Activated CD8-positive, alpha-beta memory T cell treated with anti-CD3 and anti-CD28 coated beads, Interleukin-2, amount 50 U/mL, for 48 hours (primary cell): ENCODE measurements at regions not wholly inside any gene's neighbourhood (a gene's known extent, or its start where the extent isn't known, plus 50 kb on each side); places are given as distances from the start of the nearest gene placed in this dataset.
"Not testable (repeated sequence)": the region's sequence is repeated elsewhere in the genome, so short reads cannot be mapped to it uniquely, and the experiment has no call there.

Source experiments
- DNase-seq: peaks from one replicate; pipeline ENCODE4 v3.0.0-alpha.2; 2020

DNA sequence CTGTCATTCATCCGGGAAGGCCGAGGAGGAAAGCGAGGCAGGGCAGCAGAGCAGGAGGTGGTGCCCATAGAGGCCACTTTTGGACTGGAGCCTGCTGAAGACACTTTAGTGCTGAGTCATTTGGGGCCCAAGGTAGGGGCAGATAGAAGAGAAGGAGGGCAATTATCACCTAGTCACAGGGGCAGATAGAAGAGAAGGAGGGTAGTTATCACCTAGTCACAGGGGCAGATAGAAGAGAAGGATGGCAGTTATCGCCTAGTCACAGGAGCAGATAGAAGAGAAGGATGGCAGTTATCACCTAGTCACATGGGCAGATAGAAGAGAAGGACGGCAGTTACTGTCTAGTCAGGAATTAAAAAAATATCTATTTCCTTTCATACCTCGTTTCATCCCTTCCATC lies 1372.6 kb downstream of the FOXD4L5 start:
- not testable (repeated sequence) for DNase-seq

- DNase-seq = not testable (repeated sequence)
These were observed 1375.9 kb downstream of the FOXD4L5 start for GRCh38 chr9:63909076-63909475.

- not testable (repeated sequence) for DNase-seq
These were observed 1385.3 kb downstream of the FOXD4L5 start for GRCh38 chr9:63899637-63900190.

DNA sequence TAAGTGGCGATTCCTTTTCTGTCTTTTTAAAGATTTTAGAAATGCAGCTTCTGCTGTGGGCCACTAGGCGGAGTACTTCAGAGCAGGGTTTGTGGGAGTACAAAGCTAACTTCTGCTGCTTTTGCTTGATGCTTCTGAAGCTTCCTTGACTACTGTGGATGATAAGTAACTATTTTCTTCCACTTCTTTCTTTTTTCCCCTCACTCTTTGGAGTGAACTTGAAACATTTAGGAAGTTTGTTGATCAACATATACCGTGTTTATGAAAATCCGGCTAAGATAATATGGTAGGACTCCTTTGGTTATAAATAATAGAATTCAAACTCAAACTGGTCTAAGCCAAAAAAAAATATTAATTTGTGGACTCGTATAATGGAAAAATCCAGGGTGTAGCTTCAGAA lies 1403.6 kb downstream of the FOXD4L5 start:
- not testable (repeated sequence) for DNase-seq

DNA sequence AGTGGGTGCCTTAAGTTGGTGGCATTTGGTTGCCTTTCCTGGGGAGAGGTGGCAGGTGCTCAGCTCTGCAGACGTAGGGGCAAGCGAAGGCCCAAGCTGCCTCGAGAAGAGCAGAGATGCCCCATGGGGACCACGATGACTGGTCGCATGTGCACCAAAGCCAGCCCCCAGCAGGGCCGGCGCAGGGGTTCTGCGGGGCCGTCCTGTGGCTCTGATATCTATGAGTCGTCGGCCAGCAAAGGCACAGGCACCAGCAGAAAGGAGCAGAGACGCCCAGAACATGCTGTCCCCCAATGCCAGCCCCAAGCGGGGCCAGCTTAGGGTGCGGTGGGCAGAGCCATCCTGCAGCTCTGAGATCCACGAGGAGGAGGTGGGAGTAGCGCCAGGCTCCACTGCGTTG lies 1408.6 kb downstream of the FOXD4L5 start:
- DNase-seq = not testable (repeated sequence)

DNA sequence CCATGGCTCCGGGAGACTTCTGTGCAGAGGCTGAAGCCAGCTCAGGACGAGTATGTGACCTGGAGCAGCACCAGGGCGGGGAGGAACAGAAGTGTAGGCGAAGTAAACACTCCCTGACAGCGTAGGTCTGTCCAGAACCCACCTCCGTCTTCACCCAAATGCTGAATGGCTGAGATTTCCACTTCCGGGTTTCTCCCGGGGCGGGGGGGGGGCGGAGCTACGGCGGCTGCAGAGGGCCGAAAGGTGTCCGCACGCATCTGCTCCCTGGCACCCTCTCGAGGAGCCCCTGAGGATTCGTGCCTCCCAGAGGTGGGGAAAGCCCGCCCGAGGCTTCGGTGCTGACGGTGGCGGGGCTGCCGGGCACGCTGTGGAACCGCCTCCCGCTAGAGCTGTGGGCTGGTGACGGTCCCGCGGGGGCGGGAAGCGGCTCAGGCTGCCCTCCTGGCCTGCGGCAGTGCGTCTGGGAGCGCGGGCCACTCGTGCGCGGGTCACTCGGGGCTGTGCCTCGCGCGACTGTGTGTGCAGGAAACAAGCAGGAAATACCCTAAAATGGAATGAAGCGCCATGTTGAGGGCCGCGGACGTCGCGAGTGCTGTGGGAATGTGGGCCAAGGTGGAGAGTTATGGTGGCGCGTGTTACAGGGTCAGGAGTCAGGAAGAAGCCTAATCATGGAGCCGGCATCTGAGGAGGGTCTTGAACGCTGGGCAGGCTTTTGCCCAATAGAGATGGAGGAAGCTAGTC lies 1425.4 kb downstream of the FOXD4L5 start:
- DNase-seq = no peak

DNA sequence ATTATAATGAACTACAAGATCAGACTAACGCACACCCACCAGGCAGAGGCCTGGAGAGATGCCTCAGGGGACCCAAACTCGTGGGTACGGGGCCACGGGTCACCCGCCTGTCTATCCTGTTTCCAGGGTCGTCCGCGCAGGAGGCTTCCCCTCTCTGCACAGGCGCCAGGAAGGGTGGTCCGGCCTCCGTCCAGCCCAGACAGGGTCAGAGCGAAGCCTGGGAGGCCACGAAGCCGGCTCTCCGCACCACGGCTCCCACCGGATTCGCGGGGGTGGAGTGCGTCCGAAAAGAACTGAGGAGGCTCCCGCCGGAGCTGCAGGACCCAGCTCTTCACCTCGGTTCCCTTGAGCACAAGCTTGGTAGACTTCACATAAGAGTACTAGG lies 1425.9 kb downstream of the FOXD4L5 start:
- DNase-seq = not testable (repeated sequence)

GRCh38 chr9:63853140-63853751 lies 1431.8 kb downstream of the FOXD4L5 start:
- DNase-seq = not testable (repeated sequence)

- not testable (repeated sequence) for DNase-seq
These were observed 1460.2 kb downstream of the FOXD4L5 start for GRCh38 chr9:63824804-63825203.

GRCh38 chr9:63823375-63824201 lies 1461.4 kb downstream of the FOXD4L5 start:
- DNase-seq = not testable (repeated sequence)

GRCh38 chr9:63822615-63823374 lies 1462.2 kb downstream of the FOXD4L5 start:
- DNase-seq = not testable (repeated sequence)

DNA sequence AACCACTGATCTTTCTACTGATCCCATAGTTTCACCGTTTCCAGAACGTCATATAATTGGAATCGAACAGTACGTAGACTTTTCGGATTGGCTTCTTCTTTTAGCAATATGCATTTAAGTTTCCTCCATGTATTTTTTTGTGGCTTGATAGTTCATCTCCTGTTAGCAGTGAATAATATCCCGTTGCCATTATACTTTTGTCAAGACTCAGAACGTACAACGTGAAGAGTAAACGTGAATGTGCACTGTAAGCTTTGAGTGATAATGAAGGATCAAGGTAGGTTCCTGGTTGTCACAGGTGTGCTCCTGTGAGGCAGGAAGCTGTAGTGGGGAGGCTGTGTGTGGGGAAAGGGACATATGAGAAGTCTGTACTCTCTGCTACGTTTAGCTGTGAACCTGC lies 1463.7 kb downstream of the FOXD4L5 start:
- DNase-seq = not testable (repeated sequence)

- DNase-seq = not testable (repeated sequence)
These were observed 1464.1 kb downstream of the FOXD4L5 start for GRCh38 chr9:63820882-63821281.

- not testable (repeated sequence) for DNase-seq
These were observed 1464.6 kb downstream of the FOXD4L5 start for GRCh38 chr9:63820383-63820782.

GRCh38 chr9:63817622-63818518 lies 1467.1 kb downstream of the FOXD4L5 start:
- DNase-seq = peak; percentile 91

GRCh38 chr9:63816751-63817621 lies 1468.0 kb downstream of the FOXD4L5 start:
- peak; percentile 93 for DNase-seq

DNA sequence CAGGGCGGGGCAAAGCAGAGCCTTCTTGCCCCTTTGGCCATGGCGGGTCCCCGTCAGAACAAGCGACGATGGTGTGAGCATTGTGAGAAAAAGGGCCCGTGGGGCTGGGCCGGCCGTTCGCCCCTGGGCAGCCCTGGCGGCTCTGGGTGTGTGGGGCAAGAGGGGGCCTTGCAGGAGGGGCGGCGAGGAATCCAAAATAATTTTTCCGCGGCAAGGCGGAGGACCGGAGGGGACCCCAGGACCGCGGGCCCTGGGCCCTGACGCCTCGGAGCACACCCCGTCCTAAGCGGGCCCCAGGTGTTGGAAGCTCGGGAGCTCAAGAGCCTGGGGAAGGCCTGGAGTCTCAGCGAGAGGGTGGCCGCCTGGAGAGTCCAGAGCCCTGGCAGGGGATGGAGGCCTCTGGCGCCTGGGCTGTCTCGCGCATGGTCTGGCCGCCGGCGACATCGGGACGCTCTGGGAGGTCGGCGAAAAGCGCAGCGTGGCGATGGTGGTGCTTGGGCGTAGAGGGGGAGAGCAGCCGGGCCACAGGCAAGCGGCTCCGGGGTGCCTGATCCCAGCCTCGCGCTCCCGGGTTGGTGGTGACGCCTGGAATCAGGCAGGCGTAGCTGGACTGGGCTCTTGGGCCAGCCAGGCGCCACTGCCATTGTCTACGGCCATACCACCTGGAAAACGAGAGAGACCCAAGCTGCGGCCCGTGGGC lies 1469.9 kb downstream of the FOXD4L5 start:
- DNase-seq = not testable (repeated sequence)

- DNase-seq = not testable (repeated sequence)
These were observed 1471.5 kb downstream of the FOXD4L5 start for GRCh38 chr9:63813391-63814021.

- not testable (repeated sequence) for DNase-seq
These were observed 1472.2 kb downstream of the FOXD4L5 start for GRCh38 chr9:63812822-63813221.
